Hypothalamus (tissue), 51 donors: ENCODE measurements at regions not wholly inside any gene's neighbourhood (a gene's known extent, or its start where the extent isn't known, plus 50 kb on each side); places are given as distances from the start of the nearest gene placed in this dataset.
A peak's percentile ranks its signal among the peaks of the same experiment; 100 is the strongest.
"Not testable (repeated sequence)": the region's sequence is repeated elsewhere in the genome, so short reads cannot be mapped to it uniquely, and the experiment has no call there.

Experiments
- DNase-seq, 51 donors: peaks; one replicate each; lab custom pipeline; 2025; lab: John Stamatoyannopoulos, UW

- DNase-seq, result not testable (repeated sequence)
Measured at GRCh38 chr3:91348064-91348463, 2240.6 kb downstream of the EPHA3 start.

GRCh38 chr3:91349072-91349471, 2241.7 kb downstream of the EPHA3 start:
- not testable (repeated sequence) for DNase-seq

- DNase-seq, result not testable (repeated sequence)
Measured at GRCh38 chr3:91352161-91352560, 2244.7 kb downstream of the EPHA3 start.

- DNase-seq, result not testable (repeated sequence)
Measured at GRCh38 chr3:91359278-91359677, 2251.9 kb downstream of the EPHA3 start.

GRCh38 chr3:91383100-91383894, 2275.9 kb downstream of the EPHA3 start:
- not testable (repeated sequence) for DNase-seq

GRCh38 chr3:91403938-91404337, 2296.5 kb downstream of the EPHA3 start:
- DNase-seq, result not testable (repeated sequence)

GRCh38 chr3:91442063-91442462, 2334.6 kb downstream of the EPHA3 start:
- not testable (repeated sequence) for DNase-seq

GRCh38 chr3:91442483-91442882, 2335.1 kb downstream of the EPHA3 start:
- not testable (repeated sequence) for DNase-seq

GRCh38 chr3:91448379-91448778, 2341.0 kb downstream of the EPHA3 start:
- not testable (repeated sequence) for DNase-seq

- not testable (repeated sequence) for DNase-seq
Measured at GRCh38 chr3:91466517-91466916, 2359.1 kb downstream of the EPHA3 start.

- peak in 1 of 51 donors; percentile 0 for DNase-seq
Measured at GRCh38 chr3:91469251-91469650, 2361.8 kb downstream of the EPHA3 start.

GRCh38 chr3:91485026-91485425, 2377.6 kb downstream of the EPHA3 start:
- DNase-seq, result not testable (repeated sequence)

- DNase-seq, result not testable (repeated sequence)
Measured at GRCh38 chr3:91485891-91486290, 2378.5 kb downstream of the EPHA3 start.

GRCh38 chr3:91497712-91498111, 2390.3 kb downstream of the EPHA3 start:
- not testable (repeated sequence) for DNase-seq

- DNase-seq, result not testable (repeated sequence)
Measured at GRCh38 chr3:91499850-91500249, 2392.4 kb downstream of the EPHA3 start.

- DNase-seq, result not testable (repeated sequence)
Measured at GRCh38 chr3:91504874-91505273, 2397.5 kb downstream of the EPHA3 start.
